ENCODE measurements at regions not wholly inside any gene's neighbourhood (a gene's known extent, or its start where the extent isn't known, plus 50 kb on each side); places are given as distances from the start of the nearest gene placed in this dataset.

DNA sequence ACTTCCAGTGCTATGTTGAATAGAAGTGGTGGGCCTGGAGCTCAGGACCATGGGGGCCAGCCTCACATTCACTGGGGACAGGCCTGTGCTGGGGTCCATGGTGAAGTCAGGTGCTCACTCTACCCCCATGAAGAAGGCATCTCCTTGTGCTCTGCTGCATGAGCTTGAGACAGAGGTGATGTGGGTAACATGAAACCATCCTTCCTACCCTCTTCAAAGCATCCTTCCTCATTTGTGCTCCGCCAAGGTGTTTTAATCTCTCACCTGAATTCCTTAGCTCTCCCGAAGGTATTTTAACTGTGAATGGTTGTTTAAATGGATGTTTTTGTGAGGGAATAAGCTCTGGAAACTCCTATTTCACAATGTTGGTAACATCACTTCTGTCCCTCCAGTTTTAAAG, 209.6 kb upstream of the PCSK2 start:
- no peak for DNase-seq (ENCODE audit: low spot score)

DNA sequence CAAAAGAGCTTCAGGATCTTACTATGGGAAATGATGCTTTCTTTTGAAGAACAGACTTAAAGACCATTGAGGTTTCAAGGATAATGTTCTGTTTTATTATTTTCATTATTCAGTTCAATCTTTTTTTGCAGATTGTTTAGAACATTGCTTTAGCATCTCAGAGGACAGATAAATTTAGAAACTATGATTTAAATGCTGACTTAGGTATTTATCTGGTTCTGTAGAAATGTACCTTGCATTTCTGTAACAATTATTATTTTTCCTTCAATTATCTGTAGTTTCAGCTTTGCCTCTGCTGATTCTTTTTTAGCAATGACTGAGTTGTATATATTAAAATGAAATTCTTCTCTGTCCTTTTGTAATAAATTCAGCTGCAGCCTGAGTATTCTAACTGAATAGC, 205.4 kb upstream of the PCSK2 start:
- DNase-seq (ENCODE audit: low spot score): no peak

DNA sequence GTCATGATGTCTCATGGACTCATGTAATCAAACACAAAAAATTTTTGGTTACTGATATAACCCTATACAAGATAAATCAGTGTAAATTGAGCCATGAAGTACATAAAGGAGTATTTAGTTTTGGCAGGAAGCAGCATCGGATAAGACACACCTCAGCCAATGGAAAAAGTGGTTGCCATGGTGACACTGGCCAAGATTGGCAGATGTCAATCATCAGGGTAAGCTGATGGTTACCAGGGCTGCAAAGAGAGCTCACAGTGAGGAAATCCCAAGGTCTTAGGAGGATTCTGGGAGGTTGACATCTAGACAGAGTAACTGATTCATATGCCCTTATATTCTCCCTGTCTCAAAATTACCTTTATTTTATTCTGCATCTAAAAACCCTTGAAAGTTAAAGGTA, 203.8 kb upstream of the PCSK2 start:
- DNase-seq (ENCODE audit: low spot score): no peak

DNA sequence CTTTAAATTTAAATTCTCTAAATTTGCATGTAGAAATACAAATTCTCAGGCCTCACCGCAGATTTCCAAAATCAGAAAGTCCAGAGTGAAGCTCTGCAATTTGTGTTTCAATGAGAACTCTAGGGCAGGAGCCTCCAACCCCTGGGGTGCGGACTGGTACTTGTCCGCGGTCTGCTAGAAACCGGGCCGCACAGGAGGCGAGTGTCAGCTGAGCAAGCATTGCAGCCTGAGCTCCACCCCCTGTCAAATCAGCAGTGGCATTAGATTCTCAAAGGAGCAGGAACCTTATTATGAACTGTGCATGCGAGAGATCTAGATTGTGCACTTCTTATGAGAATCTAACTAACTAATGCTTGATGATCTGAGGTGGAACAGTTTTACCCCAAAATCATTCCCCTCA, 203.0 kb upstream of the PCSK2 start:
- no peak for DNase-seq (ENCODE audit: low spot score)

DNA sequence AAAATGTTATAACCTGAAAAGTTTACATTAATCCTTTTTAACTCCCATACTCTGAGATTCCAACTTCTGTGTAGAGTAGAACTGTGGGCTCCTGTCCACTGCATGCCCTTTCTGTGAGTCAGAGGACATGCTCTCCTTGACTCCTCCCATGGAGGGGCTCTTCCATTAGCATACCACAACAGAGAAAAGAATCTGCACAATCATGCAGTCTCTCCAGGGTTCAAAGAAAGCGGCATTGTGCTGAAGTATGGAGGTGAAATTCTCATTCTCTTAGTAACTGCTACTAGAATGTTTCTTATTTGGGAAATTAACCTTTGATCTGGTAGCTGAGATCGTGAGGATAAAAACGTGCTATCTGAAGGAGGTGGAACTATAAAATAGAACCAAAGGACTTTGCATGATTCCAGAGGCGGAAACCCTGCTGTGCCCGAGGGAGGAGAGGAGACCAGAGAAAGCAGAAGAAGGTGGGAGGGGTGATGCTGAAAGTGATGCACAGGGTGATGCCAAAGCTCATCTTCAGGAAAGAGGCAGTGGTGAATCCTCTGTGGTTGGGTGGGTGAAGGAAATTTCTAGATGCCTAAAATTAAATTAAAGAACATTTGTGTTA, 202.2 kb upstream of the PCSK2 start:
- no peak for DNase-seq (ENCODE audit: low spot score)

DNA sequence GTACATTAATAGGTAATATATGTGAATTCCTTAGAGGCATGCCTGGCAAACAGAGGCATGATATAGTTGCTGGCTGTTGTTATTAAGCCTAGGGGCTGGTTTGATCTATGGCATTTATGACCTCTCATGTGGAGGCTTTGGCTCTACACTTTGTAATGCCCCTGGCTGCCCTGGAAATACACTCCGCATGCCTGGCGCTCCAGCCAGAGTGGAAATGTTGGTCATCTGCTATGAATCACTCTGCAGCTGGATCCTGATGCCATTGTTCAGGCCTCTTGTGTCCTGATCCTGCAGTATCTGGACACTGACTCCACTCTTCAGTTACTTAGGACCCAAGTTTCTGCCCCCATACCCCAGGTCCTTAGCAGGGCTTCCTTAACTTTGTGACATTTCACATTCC, 200.5 kb upstream of the PCSK2 start:
- DNase-seq (ENCODE audit: low spot score): no peak

DNA sequence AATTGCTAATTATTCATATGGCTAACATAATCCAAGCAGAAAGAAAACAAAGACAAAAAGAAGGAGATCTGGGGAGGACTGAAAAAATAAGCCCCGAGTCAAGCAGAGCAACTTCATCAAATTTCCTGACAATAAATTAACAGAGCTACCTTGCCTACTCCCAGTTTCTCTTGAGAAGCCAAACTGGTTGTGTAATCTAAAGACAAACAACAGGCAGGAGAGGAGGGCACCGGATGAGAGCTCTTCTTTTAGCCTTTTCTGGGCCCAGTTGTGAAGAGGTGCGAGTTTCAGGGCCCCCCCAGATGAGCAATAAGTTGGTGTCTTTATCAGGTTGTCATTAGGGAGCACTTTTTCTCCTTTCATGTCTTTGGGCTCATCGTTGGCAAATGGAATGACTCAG, 197.1 kb upstream of the PCSK2 start:
- DNase-seq (ENCODE audit: low spot score): no peak

DNA sequence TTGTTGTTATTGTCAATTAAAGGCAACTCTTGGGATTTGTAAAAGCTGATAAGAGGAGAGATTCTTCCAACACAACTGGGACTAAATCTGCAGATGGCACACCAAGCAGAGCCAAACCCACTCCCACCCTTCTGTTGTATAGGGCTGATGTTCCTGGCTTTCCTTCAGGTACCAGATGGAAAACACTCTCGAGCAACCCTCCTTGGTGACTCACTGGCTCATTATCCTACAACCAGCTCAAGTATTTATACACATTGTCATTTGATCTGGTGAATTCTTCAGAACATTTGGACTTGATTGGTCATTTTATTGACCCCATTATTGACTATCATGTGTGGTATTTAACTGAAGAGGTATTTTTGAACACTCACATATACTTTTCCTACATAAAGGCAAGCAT, 190.3 kb upstream of the PCSK2 start:
- no peak for DNase-seq (ENCODE audit: low spot score)

DNA sequence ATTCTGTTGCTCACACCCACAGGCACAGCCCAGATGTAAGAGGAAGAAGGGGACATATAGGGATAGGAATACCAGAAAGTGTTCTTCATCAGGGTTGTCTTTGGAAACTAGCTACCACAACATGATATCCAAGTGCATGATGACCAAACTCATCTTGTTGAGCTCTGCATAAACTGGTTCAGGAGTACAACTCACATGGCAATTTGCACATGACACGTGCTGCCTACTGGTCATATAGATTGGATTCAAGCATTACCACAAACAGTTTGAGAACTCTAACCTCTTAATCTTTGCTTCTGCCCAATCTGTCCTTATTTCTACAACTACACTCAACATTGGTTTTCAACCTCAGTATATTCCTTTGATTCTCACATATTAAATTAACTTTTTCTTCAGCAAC, 184.7 kb upstream of the PCSK2 start:
- DNase-seq (ENCODE audit: low spot score): no peak

DNA sequence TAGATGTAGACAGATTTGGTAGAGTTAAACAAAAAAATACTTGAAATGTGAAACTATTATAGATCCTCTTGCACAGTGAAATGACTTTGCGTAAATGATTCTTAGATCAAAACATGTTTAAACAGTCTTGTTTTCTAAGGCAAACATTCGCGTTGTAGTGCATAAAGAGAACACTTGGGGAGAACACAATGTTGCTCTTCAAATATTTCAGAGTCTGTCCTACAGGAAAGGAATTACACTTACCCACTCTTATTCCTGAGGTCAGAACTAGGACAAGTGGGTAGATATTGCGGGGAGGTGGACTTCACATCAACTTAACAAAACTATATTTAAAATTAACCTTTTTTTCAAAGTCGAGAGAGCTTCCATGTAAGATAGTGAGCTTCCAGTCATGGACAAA, 183.5 kb upstream of the PCSK2 start:
- no peak for DNase-seq (ENCODE audit: low spot score)

DNA sequence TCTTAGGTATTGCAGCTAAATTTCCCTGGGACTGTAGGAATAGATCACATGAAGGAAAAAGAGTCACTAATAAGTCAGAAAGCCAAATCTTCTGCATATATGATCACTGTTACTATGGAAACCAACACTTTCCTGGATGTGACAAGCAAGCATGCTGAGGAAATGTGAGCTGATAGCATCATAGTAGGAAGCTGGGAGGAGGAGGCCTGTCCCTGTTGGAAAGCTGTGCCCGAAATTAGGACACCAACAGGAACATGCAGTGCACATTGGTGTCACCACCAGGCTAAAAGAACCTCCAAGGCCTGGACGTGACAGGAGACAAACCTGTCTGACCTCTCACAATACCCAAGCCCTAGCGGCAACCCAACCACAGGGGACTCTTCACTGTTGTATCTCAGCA, 181.9 kb upstream of the PCSK2 start:
- DNase-seq (ENCODE audit: low spot score): no peak

DNA sequence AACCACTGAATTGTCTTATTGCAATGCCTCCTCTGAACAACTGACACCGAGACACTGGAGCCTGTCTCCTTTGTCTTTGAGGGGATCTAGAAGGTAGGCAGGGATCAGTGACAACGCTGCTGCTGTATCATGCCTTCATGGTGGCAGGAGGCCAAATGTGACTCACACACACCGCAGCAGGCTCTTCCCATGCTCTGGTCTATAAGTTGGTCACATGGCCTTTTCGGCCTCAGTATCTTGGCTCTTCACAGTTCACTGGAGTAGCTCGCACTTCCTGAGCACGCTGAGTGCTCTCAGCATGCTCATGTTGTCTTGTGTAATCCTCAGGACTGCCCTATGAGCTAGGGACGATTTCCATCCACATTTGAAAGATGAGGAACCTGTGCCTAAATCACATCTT, 167.4 kb upstream of the PCSK2 start:
- DNase-seq (ENCODE audit: low spot score): no peak

DNA sequence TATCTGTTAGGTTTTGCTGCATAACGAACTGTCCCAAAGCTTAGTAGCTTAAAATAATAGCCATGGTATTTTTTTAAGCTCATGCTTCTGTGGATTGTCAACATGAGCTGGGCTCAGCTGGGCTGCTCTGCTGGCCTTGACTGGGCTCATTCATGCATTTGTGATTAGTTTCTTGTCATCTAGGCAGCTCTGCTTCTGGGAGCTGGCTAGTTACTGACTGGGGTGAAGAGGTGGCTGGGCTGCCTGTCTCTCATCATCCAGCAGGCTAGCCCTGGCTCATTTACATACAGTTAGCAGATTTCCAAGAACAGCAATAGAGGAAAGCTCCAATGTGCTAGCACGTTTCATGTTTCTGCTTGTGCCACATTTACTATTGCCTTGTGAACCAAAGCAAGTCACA, 165.1 kb upstream of the PCSK2 start:
- DNase-seq (ENCODE audit: low spot score): no peak

DNA sequence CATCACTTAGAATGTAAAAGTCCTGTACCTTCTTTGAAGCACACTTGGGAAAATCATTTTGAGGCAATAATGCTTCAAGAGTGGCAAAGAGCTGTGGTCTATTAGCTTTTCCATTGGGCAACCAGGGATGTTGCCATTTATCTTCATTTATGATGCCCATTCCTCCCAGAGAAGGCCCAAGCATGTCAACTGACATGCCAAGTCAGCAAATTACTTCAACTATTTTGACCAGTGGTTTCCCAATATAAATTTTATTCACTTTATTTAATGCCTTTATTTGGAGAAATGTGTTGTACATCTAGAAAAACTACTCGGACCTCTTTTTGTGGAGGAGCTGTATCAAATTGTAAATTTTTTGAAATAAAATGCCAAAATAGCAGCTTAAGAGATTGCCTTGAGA, 164.1 kb upstream of the PCSK2 start:
- DNase-seq (ENCODE audit: low spot score): no peak

DNA sequence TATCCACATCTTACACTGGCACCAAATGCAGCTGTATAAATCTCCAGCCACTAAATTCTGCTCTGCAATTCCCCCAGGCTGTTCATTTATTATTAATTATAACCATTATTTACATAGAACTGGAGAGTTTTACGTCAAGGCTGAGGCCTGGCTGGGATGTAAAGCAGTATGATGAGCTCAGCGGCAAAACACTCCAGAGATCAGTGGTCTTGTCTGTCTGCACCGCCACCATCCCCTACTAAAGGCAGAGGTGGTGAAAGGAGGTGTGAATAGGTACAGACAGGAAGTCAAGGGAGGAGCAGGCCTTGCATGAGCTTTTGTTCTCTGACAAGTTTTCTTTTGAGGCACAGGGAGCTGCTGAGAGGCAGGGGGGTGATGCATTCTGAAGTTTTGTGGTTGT, 159.9 kb upstream of the PCSK2 start:
- DNase-seq (ENCODE audit: low spot score): no peak

DNA sequence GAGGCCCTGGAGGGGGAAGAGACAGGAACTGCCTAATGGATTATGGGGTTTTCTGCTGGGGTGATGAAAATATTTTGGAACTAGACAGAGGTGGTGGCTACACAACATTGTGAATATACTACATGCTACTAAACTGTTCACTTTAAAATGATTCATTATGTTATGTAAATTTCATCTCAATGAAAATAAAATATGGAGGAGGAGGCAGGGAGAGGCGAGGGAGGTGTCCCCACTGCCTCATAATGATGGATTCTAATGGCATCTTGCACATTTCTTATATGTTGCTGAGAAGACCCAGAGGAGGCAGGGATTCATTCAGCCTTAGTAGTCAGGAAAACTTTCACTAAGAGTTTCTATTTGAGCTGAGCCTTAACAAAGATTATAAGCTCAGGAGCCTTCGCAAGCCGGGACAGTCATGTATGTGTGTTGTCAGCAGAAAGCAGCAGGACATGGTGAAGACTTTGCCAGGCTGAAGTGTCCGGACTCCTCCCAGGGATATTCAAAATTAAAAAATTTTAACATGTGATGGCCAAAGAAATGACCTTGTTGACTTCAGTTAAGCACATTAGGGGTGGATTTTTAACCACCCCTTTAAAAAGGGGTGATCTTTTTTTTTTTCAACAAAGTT, 158.6 kb upstream of the PCSK2 start:
- DNase-seq (ENCODE audit: low spot score): no peak

DNA sequence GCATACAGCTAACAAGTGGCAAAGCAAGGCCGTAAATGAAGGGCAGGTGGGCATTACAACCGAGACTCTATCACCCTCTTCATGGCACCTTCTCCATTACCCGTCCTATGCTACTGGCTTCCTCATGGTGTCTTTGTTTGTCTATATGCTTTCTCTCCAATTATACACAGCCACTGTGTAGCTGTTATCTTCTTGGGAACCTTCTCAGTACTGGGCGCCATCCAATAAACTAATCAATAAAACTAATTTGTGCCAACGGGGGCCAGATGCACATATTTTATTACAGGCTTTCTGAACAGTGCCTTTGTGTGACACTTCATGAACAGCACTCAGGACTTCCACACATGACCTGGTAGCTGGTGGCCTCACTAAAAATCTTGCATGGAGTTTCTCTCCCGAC, 149.8 kb upstream of the PCSK2 start:
- no peak for DNase-seq (ENCODE audit: low spot score)

DNA sequence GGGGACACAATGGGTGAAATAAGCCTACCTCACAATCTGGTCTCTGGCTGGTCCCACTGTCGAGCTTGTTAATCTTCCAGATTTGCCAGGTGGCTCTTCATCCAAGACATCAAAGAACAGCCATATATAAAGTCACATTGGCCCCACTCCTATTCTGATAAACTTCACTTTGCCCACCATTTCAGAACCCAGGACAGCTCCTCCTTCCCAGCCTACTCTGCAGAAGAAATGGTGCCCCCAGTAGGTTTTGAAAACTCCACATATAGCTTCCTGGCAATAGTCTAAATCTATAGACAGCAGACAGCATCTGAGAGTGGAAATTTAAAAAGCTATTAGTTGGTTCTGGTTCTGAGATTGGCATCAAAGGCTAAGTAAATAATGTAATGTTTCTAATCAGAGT, 143.1 kb upstream of the PCSK2 start:
- no peak for DNase-seq (ENCODE audit: low spot score)

DNA sequence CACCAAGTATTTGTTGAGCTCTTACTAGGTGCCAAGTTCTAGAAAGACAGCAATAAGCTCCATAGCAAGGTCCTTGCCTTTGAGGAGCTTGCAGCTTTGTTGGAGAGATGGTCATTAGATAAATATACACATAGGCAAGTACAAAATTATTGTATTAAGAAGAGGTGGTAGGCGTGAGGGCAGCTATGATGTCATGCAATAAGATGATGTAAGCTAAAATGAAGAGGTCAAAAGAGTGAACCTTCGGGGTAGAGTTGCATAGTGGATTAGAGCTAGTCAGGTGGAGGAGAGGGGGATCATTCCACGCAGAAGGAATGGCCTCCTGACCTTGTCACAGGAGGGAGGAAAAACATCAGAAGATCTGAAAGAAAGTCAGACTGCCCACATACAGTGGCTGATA, 141.9 kb upstream of the PCSK2 start:
- no peak for DNase-seq (ENCODE audit: low spot score)

DNA sequence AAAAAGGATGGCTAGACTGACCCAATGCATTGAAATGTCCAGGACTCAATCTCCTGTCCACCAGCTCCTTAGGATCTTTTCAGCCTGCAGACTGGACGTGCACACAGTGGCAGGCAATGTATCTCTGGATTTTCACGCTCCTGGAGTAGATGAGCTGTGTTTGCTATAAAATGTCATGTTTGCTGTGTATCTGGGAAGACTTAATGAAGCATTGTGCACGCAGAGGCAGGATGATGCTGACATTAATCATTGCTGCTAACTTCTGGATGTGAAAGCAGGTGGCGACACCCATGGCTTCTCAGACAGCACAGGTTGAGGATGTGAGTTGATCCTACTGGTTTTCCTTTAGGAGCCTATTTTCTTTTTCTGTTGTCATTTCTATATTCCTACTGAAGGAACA, 133.1 kb upstream of the PCSK2 start:
- DNase-seq (ENCODE audit: low spot score): no peak

DNA sequence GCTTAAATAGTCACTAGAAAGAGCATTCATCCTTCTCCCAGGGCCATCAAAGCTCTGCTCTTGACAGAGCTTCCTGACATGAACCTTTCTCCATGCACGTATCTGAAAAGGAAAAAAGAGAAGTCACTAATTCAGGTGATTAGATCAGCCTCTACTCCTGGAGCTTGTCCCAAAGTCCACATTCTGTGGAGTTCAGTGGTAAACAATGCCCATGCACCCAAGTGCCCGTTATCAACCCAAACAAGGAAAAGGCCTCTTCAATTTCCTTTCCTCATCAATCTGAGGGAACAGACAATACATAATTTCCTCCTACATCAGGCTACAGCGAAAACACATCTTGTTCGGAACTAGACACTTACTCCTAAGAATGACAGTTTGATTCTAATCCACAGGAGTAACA, 129.2 kb upstream of the PCSK2 start:
- DNase-seq (ENCODE audit: low spot score): no peak

DNA sequence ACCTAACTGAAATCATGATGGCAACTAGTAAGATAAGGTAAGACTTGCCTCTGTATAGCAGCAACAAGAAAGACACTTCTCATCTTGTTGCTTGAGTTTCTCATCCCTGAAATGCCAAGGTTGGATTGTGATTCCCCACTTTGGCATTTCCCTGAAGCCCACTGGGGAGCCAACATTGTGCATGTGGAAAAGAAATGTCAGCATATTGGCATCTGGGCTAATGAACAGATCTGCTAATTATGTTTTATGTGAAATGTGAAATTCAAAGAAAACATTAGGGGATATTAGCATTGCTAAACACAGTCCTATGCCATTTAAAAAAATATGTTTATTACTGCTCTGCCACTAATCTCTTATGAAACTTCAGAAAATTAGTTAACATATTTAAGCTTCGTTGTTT, 126.3 kb upstream of the PCSK2 start:
- no peak for DNase-seq (ENCODE audit: low spot score)

DNA sequence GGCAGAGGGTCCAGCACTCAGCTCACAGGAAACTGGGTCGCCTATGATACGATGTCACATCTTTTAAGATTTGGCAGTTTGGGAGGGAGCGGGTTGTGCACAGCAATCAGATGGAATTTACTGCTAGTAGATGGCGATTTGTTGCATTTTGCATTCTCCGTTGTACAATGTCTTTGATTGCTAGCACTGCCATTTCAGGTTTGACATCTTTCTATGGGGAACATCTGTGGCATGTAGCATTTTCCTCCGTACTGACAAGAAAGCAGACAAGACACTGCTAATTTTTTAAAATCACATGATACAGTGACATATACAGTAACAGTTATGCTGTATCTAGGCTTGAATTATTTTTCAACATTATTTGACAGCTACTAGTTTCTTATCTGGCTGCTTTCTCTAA, 119.7 kb upstream of the PCSK2 start:
- no peak for DNase-seq (ENCODE audit: low spot score)

DNA sequence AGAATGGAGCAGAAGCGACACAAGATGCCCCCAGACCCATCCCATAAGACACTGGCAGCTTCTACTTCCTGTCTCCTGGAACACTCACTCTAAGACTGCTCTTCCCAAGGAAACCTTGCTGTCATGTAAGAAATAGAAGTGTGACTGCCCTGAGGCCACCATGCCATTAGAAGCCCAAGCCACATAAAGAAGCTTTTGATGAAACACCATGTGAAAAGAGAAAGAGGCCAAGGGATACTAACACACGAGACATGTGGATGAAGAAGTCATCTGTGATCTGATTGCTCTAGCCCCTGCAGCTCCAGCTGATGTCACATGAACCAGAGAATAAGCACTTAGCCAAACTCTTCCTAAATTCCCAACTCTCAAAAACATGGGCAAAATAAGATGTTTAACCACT, 117.9 kb upstream of the PCSK2 start:
- DNase-seq (ENCODE audit: low spot score): no peak

DNA sequence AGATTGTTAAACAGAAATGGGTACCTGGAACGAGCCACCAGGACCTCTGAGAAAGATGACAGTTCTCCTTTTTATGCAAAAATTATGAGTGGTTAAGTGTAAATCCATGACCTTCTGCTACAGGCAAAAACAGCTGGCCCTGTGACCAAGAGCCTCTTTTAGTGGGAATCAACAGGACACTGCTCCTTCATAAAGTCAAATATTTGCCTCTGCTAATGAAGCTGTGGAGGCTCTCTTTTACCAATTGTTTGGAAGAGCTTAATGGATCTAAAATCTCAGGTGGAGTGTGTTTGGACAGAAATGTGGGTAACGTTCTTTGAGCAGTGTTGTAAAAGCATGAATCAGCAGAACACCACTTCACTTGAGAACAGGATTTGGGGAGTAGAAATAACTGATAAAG, 117.5 kb upstream of the PCSK2 start:
- no peak for DNase-seq (ENCODE audit: low spot score)
